NCI-H2196 treated with DMSO at 0.1 percent for 48 hours (cell line): ENCODE measurements at regions not wholly inside any gene's neighbourhood (a gene's known extent, or its start where the extent isn't known, plus 50 kb on each side); places are given as distances from the start of the nearest gene placed in this dataset.

Experiments used
- DNase-seq: peaks from one replicate; lab custom pipeline; 2025; ENCODE audit not compliant: unreplicated experiment; lab: John Stamatoyannopoulos, UW

- DNase-seq, result no peak
These were observed 60.0 kb upstream of the BTN3A2 start for GRCh38 chr6:26304797-26305640.

DNA sequence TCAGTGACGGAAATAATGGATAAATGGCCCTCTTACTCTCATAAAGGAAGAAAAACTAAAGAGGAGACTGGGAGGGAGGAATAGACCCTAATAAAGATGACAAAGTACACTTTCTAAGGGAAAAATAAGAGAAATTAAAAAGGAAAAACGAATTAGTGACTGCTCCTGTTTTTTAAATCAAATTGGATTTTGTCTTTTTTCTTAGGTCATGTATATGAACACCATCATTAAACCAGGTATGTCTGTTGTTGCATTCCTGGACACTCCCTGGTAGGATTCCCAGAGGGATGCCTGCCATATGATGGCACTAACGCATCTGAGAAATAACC lies 59.4 kb upstream of the BTN3A2 start:
- no peak for DNase-seq

- DNase-seq, result no peak
These were observed 58.8 kb upstream of the BTN3A2 start for GRCh38 chr6:26306232-26306631.

- DNase-seq, result no peak
These were observed 57.1 kb upstream of the BTN3A2 start for GRCh38 chr6:26307850-26308249.

DNA sequence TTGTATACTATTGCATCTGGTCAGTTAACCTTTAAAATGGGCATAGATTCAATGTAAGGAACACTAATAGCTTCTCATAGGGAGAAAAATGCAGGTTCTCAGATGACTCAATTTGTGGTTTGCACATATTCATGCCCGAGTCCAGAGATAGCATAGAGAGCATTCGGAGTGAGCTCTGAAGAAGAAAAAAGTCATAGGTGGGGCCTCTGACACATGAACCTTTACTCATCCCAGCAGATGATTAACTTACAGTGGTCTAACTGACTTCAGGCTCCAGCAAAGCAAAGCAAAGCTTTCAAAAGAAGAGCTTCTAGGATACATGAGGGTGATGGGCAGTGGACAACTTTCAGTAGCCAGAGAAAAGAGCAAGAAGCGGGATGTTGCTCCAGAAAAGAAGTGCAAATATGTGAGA lies 55.3 kb upstream of the BTN3A2 start:
- DNase-seq, result no peak

- no peak for DNase-seq
These were observed 54.0 kb upstream of the BTN3A2 start for GRCh38 chr6:26311012-26311384.

DNA sequence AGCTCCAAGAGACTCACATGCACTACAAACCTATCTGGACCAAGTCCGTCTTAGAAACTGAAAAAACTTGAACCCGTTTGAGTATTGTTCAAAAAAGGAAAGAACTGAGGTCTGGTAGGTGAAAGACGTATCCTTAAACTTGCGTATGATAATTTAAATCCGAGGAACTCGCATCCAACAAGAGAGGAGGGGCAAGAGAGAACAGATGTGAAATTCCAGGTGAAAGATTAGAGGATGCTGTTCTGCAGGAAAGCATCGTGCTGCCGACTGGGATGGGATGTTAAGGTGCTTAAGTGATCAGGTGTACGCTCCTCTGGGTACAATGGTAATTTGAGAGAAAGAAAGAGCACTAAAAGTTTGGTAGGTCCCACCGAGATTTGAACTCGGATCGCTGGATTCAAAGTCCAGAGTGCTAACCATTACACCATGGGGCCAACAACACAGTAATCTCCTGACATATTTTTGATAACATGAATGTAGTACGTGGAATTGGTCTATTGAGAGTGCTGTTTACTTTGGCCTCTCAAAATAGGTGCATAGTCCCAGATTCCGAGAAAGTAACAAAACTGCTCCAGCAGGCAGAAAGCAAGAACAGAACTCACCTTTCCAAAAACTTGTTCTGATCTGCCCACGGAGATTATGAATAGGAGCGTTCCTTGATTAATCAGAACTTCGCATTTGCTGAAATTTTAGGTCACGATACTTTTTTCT lies 53.5 kb upstream of the BTN3A2 start:
- DNase-seq, result no peak

DNA sequence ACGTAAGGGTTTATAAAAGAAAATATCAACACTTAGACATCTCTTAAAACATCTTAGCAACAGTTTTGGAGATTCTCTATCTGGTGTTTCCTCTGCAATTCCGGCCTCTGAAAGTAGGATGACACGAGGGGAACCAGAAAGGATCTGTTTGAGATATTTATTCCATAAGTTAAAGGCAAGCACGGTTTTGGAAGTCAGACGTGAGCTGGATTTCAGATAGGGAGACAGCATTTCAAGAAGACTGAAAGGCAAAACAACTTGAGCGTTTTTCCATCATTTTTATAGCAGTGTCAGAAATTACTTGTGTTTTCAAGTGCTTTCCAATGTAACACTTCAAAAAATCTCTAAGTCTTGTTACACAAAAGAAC lies 52.9 kb upstream of the BTN3A2 start:
- no peak for DNase-seq

DNA sequence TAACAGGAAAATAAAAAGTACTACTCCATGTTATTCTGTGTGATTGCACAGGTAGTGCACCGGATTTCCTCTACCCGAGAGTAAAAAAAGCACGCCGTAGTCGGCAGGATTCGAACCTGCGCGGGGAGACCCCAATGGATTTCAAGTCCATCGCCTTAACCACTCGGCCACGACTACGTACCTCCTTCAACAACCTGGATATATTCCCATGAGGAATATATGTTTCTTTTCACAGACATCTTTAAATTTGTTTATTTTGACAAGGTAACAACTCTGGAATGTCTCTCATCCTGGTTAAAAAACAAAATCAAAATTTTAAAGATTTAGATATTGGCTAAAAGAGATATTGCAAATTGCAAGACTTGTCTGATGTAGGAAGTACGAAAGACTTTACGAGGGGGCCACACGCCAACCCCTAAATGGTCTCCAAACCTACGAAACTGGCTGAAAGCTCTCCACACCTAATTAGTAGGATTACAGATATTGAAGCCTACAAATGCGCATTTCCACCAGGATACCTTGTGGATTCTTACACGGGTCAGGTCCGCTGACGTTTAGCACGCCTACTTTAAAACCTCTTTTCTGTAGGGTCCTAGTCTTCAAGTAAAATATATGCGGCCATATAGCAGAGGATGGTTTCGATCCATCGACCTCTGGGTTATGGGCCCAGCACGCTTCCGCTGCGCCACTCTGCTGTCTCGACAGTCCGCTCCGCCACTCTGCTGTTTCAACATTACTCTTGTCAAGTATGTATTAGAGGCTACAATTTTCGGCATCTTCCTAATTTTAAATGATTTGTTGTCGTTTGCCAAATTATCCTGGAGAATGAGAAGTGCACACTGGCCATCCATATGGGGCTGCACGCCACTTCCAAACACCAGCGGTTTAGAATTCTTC lies 52.2 kb upstream of the BTN3A2 start:
- DNase-seq, result no peak
